ENCODE measurements at regions not wholly inside any gene's neighbourhood (a gene's known extent, or its start where the extent isn't known, plus 50 kb on each side); places are given as distances from the start of the nearest gene placed in this dataset.

- no peak for TF ChIP-seq NR2F6 (IDR thresholded peaks at IDR 0.05)
- peak; percentile 39; the same call in 1 of the 2 replicates for TF ChIP-seq NR2F6 (CRISPR knock-in tag; IDR thresholded peaks at IDR 0.05)
- no peak for TF ChIP-seq ZXDC (CRISPR knock-in tag; IDR thresholded peaks at IDR 0.05)
- 0 out of 2 replicates have a peak, but pooled peaks have one; percentile 47 for TF ChIP-seq ZNF800 (CRISPR knock-in tag; IDR thresholded peaks at IDR 0.05)
- no peak for TF ChIP-seq ZNF136 (CRISPR knock-in tag; IDR thresholded peaks at IDR 0.05; ENCODE audit: low read depth)
- TF ChIP-seq HNRNPH1 (optimal IDR thresholded peaks at IDR 0.05; ENCODE audit: low read depth, low read length): no peak
- TF ChIP-seq RXRA (CRISPR knock-in tag; IDR thresholded peaks at IDR 0.05): peak; percentile 76; the same call in 1 of the 2 replicates
- TF ChIP-seq CEBPG (CRISPR knock-in tag; IDR thresholded peaks at IDR 0.05): 0 out of 2 replicates have a peak, but pooled peaks have one; percentile 7
- no peak for TF ChIP-seq GATAD1 (CRISPR knock-in tag; IDR thresholded peaks at IDR 0.05)
- no peak for TF ChIP-seq LCORL (IDR thresholded peaks at IDR 0.05)
- TF ChIP-seq LCORL (CRISPR knock-in tag; IDR thresholded peaks at IDR 0.05): peak; percentile 70; the same call in 1 of the 2 replicates
- peak; percentile 48; the same call in 1 of the 2 replicates for TF ChIP-seq SIN3A (IDR thresholded peaks at IDR 0.05; ENCODE audit: borderline replicate concordance, low read depth, low read length)
- TF ChIP-seq ZHX2 (IDR thresholded peaks at IDR 0.05; ENCODE audit: low read depth): 0 out of 2 replicates have a peak, but pooled peaks have one; percentile 34
- TF ChIP-seq ZHX2 (CRISPR knock-in tag; IDR thresholded peaks at IDR 0.05; ENCODE audit: borderline replicate concordance): no peak
- TF ChIP-seq PPARG (CRISPR knock-in tag; conservative IDR thresholded peaks at IDR 0.05): no peak; the same call in 1 of the 2 replicates
- 0 out of 2 replicates have a peak, but pooled peaks have one; percentile 12 for TF ChIP-seq ZNF574 (CRISPR knock-in tag; IDR thresholded peaks at IDR 0.05)
- no peak for TF ChIP-seq ZFP36L1 (CRISPR knock-in tag; IDR thresholded peaks at IDR 0.05)
- no peak for TF ChIP-seq ZC3H4 (CRISPR knock-in tag; IDR thresholded peaks at IDR 0.05; ENCODE audit: borderline replicate concordance)
These were observed 222.5 kb upstream of the GSE1 start (continued) for GRCh38 chr16:85390511-85391174.
